KMS-11 (cell line): ENCODE measurements at regions not wholly inside any gene's neighbourhood (a gene's known extent, or its start where the extent isn't known, plus 50 kb on each side); places are given as distances from the start of the nearest gene placed in this dataset.
"Not testable (repeated sequence)": the region's sequence is repeated elsewhere in the genome, so short reads cannot be mapped to it uniquely, and the experiment has no call there.

ENCODE experiments used
- H2AFZ ChIP-seq: fragments of 200-600 bp; sonication (generic); 2 replicates; pipeline ENCODE4 v1.6.1; 2016; ENCODE audit warnings: antibody characterized with exemption, mixed run types, low read depth
- H3K27ac ChIP-seq: fragments of 200-600 bp; sonication (generic); 2 replicates; pipeline ENCODE4 v1.6.1; 2016; ENCODE audit warnings: mild to moderate bottlenecking, mixed run types
- H3K27me3 ChIP-seq: fragments of 200-600 bp; sonication (generic); 2 replicates; pipeline ENCODE4 v1.6.1; 2017; ENCODE audit warnings: mild to moderate bottlenecking, low read depth, mixed run types, moderate library complexity; ENCODE audit not compliant: insufficient read depth
- H3K36me3 ChIP-seq: fragments of 200-600 bp; sonication (generic); 2 replicates; pipeline ENCODE4 v1.6.1; 2017; ENCODE audit warnings: mild to moderate bottlenecking, mixed run types; ENCODE audit not compliant: insufficient read depth
- H3K4me1 ChIP-seq: fragments of 200-600 bp; sonication (generic); 2 replicates; pipeline ENCODE4 v1.6.1; 2016; ENCODE audit warnings: mild to moderate bottlenecking, low read depth, mixed run types; ENCODE audit not compliant: poor library complexity, severe bottlenecking
- H3K4me2 ChIP-seq: fragments of 200-600 bp; sonication (generic); 2 replicates; pipeline ENCODE4 v1.7.0; 2016; ENCODE audit warnings: mild to moderate bottlenecking, mixed run types
- H3K4me3 ChIP-seq: fragments of 200-600 bp; sonication (generic); IDR thresholded peaks from 2 replicates; pipeline ENCODE4 v1.6.1; 2017; ENCODE audit warnings: low read depth, low read length, mixed read lengths; ENCODE audit not compliant: insufficient read depth
- H3K79me2 ChIP-seq: fragments of 200-600 bp; sonication (generic); 2 replicates; pipeline ENCODE4 v1.6.1; 2016; ENCODE audit warnings: low read depth, mixed run types; ENCODE audit not compliant: insufficient read depth
- H3K9ac ChIP-seq: fragments of 200-600 bp; sonication (generic); 2 replicates; pipeline ENCODE4 v1.6.1; 2016; ENCODE audit warnings: mild to moderate bottlenecking, mixed run types
- H4K20me1 ChIP-seq: fragments of 200-600 bp; sonication (generic); 2 replicates; pipeline ENCODE4 v1.6.1; 2016; ENCODE audit warnings: mild to moderate bottlenecking, mixed run types; ENCODE audit not compliant: insufficient read depth
- TF ChIP-seq, protein P1 (sequence below): fragments of 200-600 bp; sonication (generic); conservative IDR thresholded peaks from 2 replicates; pipeline ENCODE4 v1.6.1; 2017; ENCODE audit warnings: low read depth, mild to moderate bottlenecking, antibody characterized with exemption, low read length, moderate library complexity, mixed read lengths

DNA sequence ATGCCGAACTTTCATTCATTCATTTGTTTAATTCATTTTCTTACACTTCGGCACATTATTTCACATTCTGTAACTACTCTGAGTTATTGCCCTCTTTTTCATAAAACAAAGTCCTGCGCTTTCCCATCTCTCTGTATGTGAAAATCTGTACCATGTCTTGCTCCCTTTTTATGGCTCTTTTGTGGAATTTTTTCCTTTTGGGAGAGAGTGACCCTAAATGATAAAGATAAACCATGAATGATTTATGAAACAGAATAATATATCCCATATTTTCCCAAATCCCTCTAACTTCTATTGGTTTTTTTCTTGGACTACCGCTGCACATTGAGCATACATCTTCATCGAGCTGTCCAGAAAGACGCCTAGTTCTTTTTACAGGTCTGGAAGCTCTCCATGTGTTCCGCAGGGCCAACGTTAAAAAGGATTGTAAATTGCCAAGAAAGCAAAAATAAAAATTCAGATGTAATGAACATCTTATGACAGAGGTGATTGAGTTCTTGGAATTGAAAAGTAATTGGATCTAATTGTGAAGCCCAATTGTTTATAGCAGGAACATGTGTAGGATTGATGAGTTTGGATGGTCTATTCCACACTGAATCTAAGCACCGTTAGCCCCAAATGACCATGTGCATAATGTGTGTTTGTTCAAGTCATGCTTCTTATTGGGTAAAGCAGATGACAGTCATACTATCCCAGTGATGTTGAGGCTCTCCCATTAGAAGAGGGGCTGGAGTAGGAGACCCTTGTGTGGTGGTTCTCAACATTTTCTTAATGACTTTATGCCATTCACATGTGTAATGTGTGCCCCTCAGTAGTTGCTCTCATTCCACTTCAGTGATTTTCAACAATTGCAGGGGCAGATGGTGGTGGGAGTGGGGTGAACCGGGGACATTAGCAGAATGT, 378.9 kb downstream of the DLEU7 start:
- H3K36me3 ChIP-seq, result no peaks in the 10 kb centered on the region
- no peak overlapping the region for H3K27ac ChIP-seq
- no peak overlapping the region for H2AFZ ChIP-seq
- H3K79me2 ChIP-seq, result no peaks in the 10 kb centered on the region
- H3K4me1 ChIP-seq, result no peaks in the 10 kb centered on the region
- no peaks in the 10 kb centered on the region for H4K20me1 ChIP-seq
- H3K9ac ChIP-seq, result no peak overlapping the region
- no peak overlapping the region for H3K4me3 ChIP-seq
- TF ChIP-seq, protein P1, sequence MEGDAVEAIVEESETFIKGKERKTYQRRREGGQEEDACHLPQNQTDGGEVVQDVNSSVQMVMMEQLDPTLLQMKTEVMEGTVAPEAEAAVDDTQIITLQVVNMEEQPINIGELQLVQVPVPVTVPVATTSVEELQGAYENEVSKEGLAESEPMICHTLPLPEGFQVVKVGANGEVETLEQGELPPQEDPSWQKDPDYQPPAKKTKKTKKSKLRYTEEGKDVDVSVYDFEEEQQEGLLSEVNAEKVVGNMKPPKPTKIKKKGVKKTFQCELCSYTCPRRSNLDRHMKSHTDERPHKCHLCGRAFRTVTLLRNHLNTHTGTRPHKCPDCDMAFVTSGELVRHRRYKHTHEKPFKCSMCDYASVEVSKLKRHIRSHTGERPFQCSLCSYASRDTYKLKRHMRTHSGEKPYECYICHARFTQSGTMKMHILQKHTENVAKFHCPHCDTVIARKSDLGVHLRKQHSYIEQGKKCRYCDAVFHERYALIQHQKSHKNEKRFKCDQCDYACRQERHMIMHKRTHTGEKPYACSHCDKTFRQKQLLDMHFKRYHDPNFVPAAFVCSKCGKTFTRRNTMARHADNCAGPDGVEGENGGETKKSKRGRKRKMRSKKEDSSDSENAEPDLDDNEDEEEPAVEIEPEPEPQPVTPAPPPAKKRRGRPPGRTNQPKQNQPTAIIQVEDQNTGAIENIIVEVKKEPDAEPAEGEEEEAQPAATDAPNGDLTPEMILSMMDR, result no peak
- H3K4me2 ChIP-seq, result no peak overlapping the region
- H3K27me3 ChIP-seq, result no peaks in the 10 kb centered on the region

DNA sequence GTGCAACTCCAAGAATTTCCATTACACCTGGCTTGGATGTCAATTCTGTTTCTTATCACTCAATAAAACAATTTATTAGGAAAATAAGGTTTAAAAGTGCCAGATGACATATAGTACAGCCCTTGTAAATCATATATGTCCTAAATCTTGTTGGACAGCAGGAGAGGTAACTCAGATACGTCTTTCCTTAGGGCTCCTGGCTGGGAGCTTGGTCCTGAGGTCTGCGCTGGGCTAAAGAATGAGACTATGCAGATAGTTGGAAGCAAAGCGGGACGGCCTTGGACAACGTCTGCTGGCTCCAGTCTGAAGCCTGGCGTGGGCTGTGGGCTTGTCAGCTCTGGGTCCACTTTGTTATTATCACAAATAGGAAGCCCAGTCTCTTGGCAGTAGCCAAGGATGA, 377.0 kb downstream of the DLEU7 start:
- Histone ChIP-seq H3K4me2 (no peak overlapping the region), H4K20me1 (no peaks in the 10 kb centered on the region), H3K79me2 (no peaks in the 10 kb centered on the region), H3K27ac (no peak overlapping the region), H3K4me1 (no peaks in the 10 kb centered on the region), H3K9ac (no peak overlapping the region), H3K4me3 (no peak overlapping the region), H3K27me3 (no peaks in the 10 kb centered on the region), H2AFZ (no peak overlapping the region), H3K36me3 (no peaks in the 10 kb centered on the region)
- TF ChIP-seq, protein P1, result no peak

DNA sequence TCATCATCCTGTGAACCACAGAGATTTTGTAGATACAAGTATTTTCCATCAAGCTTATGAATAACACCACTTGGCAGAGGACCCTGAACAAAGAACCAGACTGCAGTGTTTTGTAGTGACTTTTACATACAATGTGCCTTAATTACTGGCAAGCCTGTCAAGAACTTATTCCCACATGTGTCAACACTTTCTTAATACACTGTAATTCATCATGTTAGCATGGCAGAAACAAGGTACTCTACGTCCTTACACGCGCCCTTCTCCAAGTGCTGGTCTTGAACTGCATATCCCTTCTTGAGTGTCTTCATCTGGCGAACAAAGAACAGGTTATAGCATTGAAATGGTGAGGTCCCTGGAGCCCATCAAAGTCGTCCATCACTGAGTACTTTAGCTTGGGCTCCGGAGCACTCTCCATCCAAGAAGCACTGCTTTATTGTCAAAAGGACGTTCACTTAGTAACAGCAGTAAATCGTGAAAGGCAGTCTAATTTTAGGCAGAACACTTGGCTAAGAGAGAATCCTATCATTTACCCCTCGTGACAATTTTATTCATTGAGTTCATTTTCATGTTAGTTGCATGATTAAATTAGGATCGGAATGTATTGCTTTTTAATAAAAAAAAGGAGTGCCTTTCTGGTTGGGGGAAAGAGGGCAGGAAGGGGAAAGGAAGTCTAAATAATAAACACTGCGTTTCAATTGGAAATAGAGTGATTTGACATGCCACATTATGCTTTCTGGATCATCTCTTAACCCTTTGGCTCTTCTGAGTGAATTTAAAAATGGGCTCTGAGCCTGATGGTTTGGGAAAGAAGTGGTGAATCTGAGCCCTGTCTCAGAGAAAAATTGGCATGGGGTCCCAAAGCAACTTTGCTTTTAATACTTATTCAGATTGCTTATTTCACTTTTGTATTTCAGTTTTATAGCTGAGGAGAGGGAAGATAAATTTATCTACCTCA, 376.1 kb downstream of the DLEU7 start:
- Histone ChIP-seq H3K9ac (no peak overlapping the region), H3K27me3 (no peaks in the 10 kb centered on the region), H3K36me3 (no peaks in the 10 kb centered on the region), H3K4me3 (no peak overlapping the region), H3K4me2 (no peak overlapping the region), H3K27ac (no peak overlapping the region), H4K20me1 (no peaks in the 10 kb centered on the region), H3K4me1 (no peaks in the 10 kb centered on the region), H3K79me2 (no peaks in the 10 kb centered on the region), H2AFZ (no peak overlapping the region)
- TF ChIP-seq, protein P1, result no peak

DNA sequence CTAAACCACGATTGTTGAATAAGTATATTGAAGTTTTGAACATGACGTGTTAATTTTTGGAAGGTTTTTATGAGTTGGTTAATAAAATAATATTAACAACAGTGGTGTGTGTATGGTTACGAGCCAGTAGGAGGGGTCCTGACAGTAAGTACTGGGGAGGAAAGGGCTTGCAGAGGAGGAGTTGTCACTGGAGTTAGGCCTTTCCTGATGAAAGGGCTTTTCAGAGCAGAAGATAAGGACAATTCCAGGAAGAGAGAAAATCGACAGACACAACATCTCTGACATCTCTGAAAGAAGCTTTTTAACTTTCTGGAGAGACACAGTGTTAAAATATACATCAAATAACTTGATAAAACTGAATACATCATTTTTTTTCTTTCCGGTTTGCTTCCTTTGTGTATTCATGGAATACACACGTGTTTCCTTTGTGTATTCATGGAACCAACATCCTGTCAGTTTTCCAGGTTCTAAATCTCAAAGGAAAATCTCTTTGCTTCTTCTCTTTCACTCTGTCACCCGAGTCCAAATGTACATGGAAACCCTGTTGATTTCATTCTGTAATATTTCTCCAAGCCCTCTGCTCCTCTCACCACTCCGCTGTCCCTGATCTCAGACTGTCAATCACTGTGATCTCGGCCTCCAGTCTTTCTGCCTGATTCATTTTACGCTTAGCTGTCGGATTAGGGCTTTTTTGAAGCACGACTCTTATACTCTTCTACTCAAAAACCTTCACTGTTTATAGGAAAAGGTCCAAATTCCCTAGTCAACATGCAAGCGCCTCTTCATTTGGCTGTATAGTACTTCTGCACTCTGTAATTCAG, 374.4 kb downstream of the DLEU7 start:
- no peak overlapping the region for H2AFZ ChIP-seq
- H3K4me2 ChIP-seq, result no peak overlapping the region
- H3K79me2 ChIP-seq, result no peaks in the 10 kb centered on the region
- H3K4me1 ChIP-seq, result no peaks in the 10 kb centered on the region
- no peak overlapping the region for H3K27ac ChIP-seq
- H3K4me3 ChIP-seq, result no peak overlapping the region
- TF ChIP-seq, protein P1, result no peak
- H3K9ac ChIP-seq, result no peak overlapping the region
- no peaks in the 10 kb centered on the region for H3K36me3 ChIP-seq
- no peaks in the 10 kb centered on the region for H4K20me1 ChIP-seq
- H3K27me3 ChIP-seq, result no peaks in the 10 kb centered on the region

DNA sequence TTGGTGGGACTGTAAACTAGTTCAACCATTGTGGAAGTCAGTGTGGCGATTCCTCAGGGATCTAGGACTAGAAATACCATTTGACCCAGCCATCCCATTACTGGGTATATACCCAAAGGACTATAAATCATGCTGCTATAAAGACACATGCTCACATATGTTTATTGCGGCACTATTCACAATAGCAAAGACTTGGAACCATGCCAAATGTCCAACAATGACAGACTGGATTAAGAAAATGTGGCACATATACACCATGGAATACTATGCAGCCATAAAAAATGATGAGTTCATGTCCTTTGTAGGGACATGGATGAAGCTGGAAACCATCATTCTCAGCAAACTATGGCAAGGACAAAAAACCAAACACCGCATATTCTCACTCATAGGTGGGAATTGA, 370.4 kb downstream of the DLEU7 start:
- not testable (repeated sequence) for H3K36me3 ChIP-seq, H3K27ac ChIP-seq

More for the DNA sequence above, 370.4 kb downstream of the DLEU7 start:
- H4K20me1 ChIP-seq, H3K4me2 ChIP-seq, H3K4me1 ChIP-seq, H3K9ac ChIP-seq, H3K4me3 ChIP-seq, H3K27me3 ChIP-seq, H3K79me2 ChIP-seq, H2AFZ ChIP-seq: not testable (repeated sequence)
